PC-9 (cell line): ENCODE measurements at regions not wholly inside any gene's neighbourhood (a gene's known extent, or its start where the extent isn't known, plus 50 kb on each side); places are given as distances from the start of the nearest gene placed in this dataset.

Experiments used
- BruUV-seq: library from RNA; stranded (reverse); fragments of 400-500 nt; replicated peaks from 2 replicates; lab custom pipeline; 2021; lab: Mats Ljungman, UMichigan
- CTCF ChIA-PET: fragments of 300-600 bp; sonication (Branson Sonifier 250); formaldehyde crosslinking; loops from one replicate; lab custom pipeline; 2022; ENCODE audit warnings: antibody characterized with exemption; lab: Charles Lee
- POLR2A ChIA-PET: fragments of 300-600 bp; sonication (Branson Sonifier 250); formaldehyde crosslinking; loops from one replicate; lab custom pipeline; 2022; ENCODE audit warnings: antibody characterized with exemption; ENCODE audit not compliant: unreplicated experiment; lab: Charles Lee
- DNase-seq, 2 experiments: peaks; one replicate each; pipeline versions ENCODE4 v3.0.0 to v3.0.0-alpha.2; 2015 to 2022; ENCODE audit warnings: mixed read lengths in 1 of 2
- H2AFZ ChIP-seq: fragments of 200-600 bp; sonication (generic); 2 replicates; pipeline ENCODE4 v1.8.1; 2017; ENCODE audit warnings: antibody characterized with exemption
- H3F3A ChIP-seq: fragments of 200-600 bp; sonication (generic); 2 replicates; pipeline ENCODE4 v1.8.1; 2017; ENCODE audit warnings: antibody characterized with exemption, mild to moderate bottlenecking, low read depth; ENCODE audit not compliant: insufficient read depth
- H3K27ac ChIP-seq: fragments of 200-600 bp; sonication (generic); 2 replicates; pipeline ENCODE4 v1.6.1; 2016; ENCODE audit warnings: mixed run types
- H3K27me3 ChIP-seq: fragments of 200-600 bp; sonication (generic); 2 replicates; pipeline ENCODE4 v1.6.1; 2016; ENCODE audit warnings: low read depth, mixed run types; ENCODE audit not compliant: insufficient read depth
- H3K36me3 ChIP-seq: fragments of 200-600 bp; sonication (generic); 2 replicates; pipeline ENCODE4 v1.6.1; 2016; ENCODE audit warnings: low read depth, mixed run types
- H3K4me1 ChIP-seq: fragments of 200-600 bp; sonication (generic); replicated peaks from 2 replicates; pipeline ENCODE4 v1.6.1; 2016; ENCODE audit warnings: mixed run types; ENCODE audit not compliant: insufficient read depth
- H3K4me2 ChIP-seq: fragments of 200-600 bp; sonication (generic); 2 replicates; pipeline ENCODE4 v1.6.1; 2017; ENCODE audit warnings: mixed run types
- H3K4me3 ChIP-seq: fragments of 200-600 bp; sonication (generic); 2 replicates; pipeline ENCODE4 v1.6.1; 2016; ENCODE audit warnings: mixed run types
- H3K79me2 ChIP-seq: fragments of 200-600 bp; sonication (generic); 2 replicates; pipeline ENCODE4 v1.6.1; 2017; ENCODE audit warnings: low read depth, mixed run types
- H3K9me2 ChIP-seq: fragments of 200-600 bp; sonication (generic); 2 replicates; pipeline ENCODE4 v1.8.1; 2017; ENCODE audit warnings: mild to moderate bottlenecking; ENCODE audit not compliant: insufficient read depth
- H3K9me3 ChIP-seq: fragments of 200-600 bp; sonication (generic); 2 replicates; pipeline ENCODE4 v1.8.1; 2016; ENCODE audit warnings: low read depth; ENCODE audit not compliant: insufficient read depth
- H4K20me1 ChIP-seq: fragments of 200-600 bp; sonication (generic); 2 replicates; pipeline ENCODE4 v1.8.1; 2017; ENCODE audit not compliant: insufficient read depth
- EZH2 ChIP-seq: fragments of 200-600 bp; sonication (generic); IDR thresholded peaks from 2 replicates; pipeline ENCODE4 v1.8.0; 2017; ENCODE audit warnings: antibody characterized with exemption, low read depth
- intact Hi-C: fragments of 100-400 bp; cut with micrococcal nuclease; formaldehyde crosslinking; loops from one replicate; pipeline ENCODE4 v1.10.0; 2022; ENCODE audit not compliant: unreplicated experiment
- TF ChIP-seq, protein P1 (sequence below): fragments of 200-600 bp; sonication (generic); conservative IDR thresholded peaks from 2 replicates; pipeline ENCODE4 v1.6.1; 2017; ENCODE audit warnings: mixed run types, antibody characterized with exemption, mild to moderate bottlenecking, moderate library complexity

GRCh38 chr9:106613250-106613737 lies 249.7 kb upstream of the ZNF462 start:
- no peak for DNase-seq
- H3K9me3 ChIP-seq = no peaks in the 10 kb centered on the region
- TF ChIP-seq, protein P1, sequence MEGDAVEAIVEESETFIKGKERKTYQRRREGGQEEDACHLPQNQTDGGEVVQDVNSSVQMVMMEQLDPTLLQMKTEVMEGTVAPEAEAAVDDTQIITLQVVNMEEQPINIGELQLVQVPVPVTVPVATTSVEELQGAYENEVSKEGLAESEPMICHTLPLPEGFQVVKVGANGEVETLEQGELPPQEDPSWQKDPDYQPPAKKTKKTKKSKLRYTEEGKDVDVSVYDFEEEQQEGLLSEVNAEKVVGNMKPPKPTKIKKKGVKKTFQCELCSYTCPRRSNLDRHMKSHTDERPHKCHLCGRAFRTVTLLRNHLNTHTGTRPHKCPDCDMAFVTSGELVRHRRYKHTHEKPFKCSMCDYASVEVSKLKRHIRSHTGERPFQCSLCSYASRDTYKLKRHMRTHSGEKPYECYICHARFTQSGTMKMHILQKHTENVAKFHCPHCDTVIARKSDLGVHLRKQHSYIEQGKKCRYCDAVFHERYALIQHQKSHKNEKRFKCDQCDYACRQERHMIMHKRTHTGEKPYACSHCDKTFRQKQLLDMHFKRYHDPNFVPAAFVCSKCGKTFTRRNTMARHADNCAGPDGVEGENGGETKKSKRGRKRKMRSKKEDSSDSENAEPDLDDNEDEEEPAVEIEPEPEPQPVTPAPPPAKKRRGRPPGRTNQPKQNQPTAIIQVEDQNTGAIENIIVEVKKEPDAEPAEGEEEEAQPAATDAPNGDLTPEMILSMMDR = no peak
- TF ChIP-seq EZH2 = no peak
- H3K9me2 ChIP-seq = no peaks in the 10 kb centered on the region
- no peaks in the 10 kb centered on the region for H3K79me2 ChIP-seq
- H3K36me3 ChIP-seq = no peaks in the 10 kb centered on the region
- CTCF ChIA-PET = no interaction called here
- H3K4me1 ChIP-seq = no peaks in the 10 kb centered on the region
- no peak overlapping the region for H3K4me3 ChIP-seq
- no peak overlapping the region for H3K4me2 ChIP-seq
- intact Hi-C loops = no loop called here
- no peaks in the 10 kb centered on the region for H3F3A ChIP-seq
- no peak overlapping the region for H2AFZ ChIP-seq
- BruUV-seq = no TSS peak
- H4K20me1 ChIP-seq = no peaks in the 10 kb centered on the region
- no peaks in the 10 kb centered on the region for H3K27me3 ChIP-seq
- no peak overlapping the region for H3K27ac ChIP-seq
- POLR2A ChIA-PET = no interaction called here

GRCh38 chr9:106615118-106615889 lies 247.7 kb upstream of the ZNF462 start:
- intact Hi-C loops = no loop called here
- Histone ChIP-seq H2AFZ (no peak overlapping the region), H3K4me1 (no peaks in the 10 kb centered on the region), H3K36me3 (no peaks in the 10 kb centered on the region), H3K9me2 (no peaks in the 10 kb centered on the region), H3F3A (no peaks in the 10 kb centered on the region), H3K4me3 (no peak overlapping the region), H3K9me3 (no peaks in the 10 kb centered on the region), H3K4me2 (no peak overlapping the region), H3K79me2 (no peaks in the 10 kb centered on the region), H3K27me3 (no peaks in the 10 kb centered on the region), H4K20me1 (no peaks in the 10 kb centered on the region), H3K27ac (no peak overlapping the region)
- BruUV-seq = no TSS peak
- ChIA-PET CTCF (no interaction called here), POLR2A (no interaction called here)
- no peak for DNase-seq
- TF ChIP-seq, protein P1 = no peak
- TF ChIP-seq EZH2 = no peak

DNA sequence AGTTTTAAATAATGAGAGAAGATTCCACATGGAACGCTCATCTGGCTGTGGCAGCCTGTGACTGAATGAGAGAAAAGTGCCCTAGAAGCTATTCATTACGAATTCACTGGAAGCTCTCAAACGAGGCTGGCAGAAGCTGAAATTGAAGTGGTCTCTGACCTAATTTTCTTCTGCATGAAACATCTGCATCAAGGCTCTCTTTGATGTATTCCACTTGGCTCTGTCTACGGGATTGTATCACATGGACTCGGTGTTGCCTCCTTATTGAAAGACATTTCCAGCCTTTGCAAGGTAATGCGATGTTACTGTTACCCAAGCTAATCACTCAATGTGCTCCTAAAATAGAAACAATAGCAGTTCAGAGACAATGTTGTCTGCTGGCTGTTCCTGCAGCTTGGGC lies 246.9 kb upstream of the ZNF462 start:
- no peak for DNase-seq
- Histone ChIP-seq H3K27ac (no peak overlapping the region), H2AFZ (no peak overlapping the region), H3K4me1 (no peaks in the 10 kb centered on the region), H3K9me2 (no peaks in the 10 kb centered on the region), H3K4me2 (no peak overlapping the region), H3K79me2 (no peaks in the 10 kb centered on the region), H3K36me3 (no peaks in the 10 kb centered on the region), H3K4me3 (no peak overlapping the region), H3K27me3 (no peaks in the 10 kb centered on the region), H3K9me3 (no peaks in the 10 kb centered on the region), H4K20me1 (no peaks in the 10 kb centered on the region), H3F3A (no peaks in the 10 kb centered on the region)
- POLR2A ChIA-PET = no interaction called here
- no TSS peak for BruUV-seq
- TF ChIP-seq EZH2 = no peak
- TF ChIP-seq, protein P1 = no peak
- CTCF ChIA-PET = no interaction called here
- intact Hi-C loops = no loop called here
